GM18520 (cell line): ENCODE measurements at regions not wholly inside any gene's neighbourhood (a gene's known extent, or its start where the extent isn't known, plus 50 kb on each side); places are given as distances from the start of the nearest gene placed in this dataset.

ENCODE experiments used
- ATAC-seq: cut with Tn5 transposase; IDR thresholded peaks from one replicate; pipeline ENCODE4 v1.9.1; 2021; ENCODE audit not compliant: unreplicated experiment

DNA sequence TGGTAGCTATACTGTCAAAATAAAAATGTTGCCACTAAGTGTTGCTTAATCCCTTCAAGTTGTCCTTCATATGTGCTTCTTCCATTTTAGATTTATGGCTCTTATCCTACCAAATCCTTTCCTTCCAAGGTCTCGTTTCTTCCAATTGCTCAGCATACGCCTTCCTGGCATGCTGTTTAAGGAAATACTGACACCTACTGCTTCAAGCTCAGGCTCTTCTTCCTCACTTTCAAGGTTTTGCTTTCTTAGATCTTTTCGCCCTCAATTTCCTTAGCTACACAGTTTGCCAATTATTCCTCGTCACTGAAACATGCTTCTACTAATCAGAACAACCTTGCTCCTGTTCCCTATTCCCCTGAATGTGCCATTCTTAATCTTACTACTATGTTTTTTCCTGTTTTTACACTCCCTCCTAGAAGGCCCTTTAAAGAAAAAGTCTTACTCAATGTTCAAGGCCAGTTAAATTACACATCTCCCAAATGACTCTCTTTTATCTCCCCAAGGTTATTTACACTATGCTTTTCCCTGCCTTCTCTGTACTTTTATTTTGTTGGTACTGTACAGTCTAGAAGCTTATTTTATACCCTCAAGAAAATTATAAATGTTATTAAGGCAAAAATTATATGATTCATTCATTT, 343.1 kb downstream of the MZT1 start:
- ATAC-seq, result no peak

DNA sequence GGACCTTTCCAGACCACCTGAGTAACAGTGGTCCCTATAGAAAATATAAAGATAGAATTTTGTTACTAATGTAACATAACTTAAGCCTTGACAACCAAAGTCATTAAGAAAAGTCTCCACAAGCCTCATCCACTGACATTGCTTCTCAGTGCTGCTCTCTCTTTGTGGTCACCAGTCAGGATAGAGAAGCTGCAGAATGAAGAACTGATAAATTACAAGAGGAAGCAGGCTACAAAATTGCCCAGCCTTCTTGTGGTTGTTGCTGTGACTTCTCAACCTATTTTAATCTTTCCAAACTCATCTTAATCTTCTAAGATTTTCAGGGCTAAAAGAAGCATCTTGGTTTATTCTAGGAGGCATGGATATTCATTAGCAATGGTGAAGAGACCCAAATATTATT, 343.8 kb downstream of the MZT1 start:
- no peak for ATAC-seq

DNA sequence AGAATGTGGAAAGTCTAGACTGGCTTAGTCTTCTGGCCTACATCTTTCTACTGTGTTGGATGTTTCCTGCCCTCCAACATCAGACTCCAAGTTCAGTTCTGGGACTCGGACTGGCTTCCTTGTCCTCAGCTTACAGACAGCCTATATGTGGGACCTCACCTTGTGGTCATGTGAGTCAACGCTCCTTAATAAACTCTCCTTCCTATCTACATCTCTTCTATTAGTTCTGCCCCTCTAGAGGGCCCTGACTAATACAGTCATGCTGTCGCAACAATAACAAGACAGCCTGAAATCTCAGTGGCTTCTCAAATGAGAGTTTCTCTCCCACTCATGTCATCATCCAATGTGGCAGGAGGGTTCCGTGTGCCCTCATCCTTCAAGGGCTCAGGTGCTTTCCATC, 347.8 kb downstream of the MZT1 start:
- no peak for ATAC-seq

DNA sequence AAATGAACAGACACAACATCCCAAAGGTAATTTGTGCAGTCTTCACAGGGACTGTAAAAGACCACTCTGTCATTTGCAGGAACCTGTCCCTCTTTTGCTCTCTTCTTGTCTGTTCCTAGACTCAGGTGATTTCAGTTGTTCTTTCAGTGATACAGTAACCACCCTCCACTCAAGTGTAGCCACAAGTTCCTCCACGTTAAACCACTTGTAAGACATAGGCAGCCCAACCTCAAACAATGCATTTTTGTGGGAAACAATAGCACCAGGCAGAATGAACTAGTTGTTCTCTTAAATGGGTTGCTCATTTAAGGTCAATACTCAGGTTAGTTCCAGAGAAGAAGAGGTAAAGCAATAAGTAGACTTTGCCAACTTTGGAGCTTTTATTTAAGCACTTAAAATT, 359.4 kb downstream of the MZT1 start:
- no peak for ATAC-seq

DNA sequence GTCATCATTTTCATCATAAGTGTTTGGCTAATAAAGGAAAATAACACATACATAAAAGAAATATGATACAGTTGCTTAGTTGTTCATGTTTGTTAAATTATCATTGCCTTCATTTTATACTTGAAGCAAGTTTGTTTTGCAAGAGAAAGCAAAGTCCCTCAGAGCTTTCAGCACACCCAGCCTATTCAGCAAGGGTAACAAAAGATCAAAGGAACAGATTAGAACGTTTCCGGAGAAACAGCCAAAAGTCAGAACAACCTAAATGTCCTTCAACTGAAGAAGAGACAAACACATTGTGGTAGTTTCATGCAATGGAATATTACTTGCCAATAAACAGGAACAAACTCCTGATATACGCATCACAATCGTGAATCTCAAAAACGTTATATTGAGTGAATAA, 380.7 kb downstream of the MZT1 start:
- no peak for ATAC-seq

DNA sequence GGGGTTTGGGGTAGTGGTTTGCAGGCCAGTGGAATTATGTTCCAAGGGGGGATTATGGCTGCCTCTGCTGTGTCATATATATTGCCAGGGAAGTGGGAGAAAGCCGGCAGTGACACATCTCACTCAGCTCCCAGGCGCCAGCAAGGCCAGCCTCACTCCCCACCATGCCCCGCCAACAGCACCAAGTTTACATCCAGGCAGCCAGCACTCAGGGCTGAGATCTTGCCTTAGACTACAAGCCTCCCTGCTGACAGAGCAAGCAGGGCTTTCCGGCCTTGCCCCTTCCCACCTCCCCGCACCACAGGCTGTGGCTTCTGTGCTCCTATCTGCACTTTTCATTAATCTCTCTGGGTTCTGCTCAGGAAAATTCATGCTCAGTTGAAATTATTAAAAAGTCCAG, 385.1 kb downstream of the MZT1 start:
- no peak for ATAC-seq

DNA sequence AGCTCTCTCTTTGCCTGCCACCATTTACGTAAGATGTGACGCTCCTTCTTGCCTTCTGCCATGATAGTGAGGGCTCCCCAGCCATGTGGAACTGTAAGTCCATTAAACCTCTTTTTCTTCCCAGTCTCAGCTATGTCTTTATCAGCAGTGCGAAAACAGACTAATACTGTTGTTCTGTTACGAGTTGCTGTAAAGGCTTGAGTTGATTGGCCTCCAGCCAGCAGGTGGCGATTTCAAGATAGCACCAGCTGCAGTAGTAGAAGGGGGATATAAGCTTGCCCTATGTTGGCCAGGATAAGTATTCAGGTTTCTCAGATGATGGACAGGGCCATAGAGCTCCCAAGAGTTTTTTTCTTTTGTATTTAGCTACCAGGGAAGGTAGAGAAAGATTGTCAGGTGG, 385.5 kb downstream of the MZT1 start:
- no peak for ATAC-seq

DNA sequence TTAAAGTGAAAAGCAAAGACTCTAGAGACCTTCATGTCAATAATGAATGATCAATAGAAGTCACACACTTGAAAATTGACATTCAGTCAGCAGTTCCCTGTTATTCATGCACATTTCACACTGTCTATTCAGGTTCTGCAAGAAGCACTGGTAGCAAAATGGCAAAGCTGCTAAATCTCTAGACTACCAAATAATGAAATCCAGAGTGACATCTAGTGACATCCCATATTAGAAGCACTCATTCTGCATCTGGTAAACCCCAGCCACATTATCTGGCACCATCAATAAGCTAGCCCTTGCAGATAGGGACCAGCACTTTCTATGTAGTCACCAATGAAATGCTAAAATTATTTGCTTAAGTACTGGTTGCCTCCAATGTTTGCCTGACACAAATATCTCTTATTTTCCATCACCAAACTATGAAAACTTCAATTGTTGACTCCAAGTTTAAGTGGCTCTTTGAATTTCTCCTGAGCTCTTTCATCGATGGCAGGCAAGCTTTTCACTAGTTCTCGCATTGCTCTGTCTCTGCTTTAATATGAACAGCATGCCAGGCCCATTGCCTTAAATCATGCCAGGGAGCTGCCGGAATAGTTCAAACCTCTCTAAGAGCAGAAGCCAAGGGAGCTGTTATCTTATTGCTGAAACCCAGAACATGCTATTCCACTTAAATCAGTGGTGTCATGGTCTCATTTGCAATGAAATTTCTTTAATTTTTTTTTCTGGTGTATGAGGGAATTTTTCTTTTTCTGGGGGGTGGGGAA, 409.9 kb downstream of the MZT1 start:
- ATAC-seq, result no peak

DNA sequence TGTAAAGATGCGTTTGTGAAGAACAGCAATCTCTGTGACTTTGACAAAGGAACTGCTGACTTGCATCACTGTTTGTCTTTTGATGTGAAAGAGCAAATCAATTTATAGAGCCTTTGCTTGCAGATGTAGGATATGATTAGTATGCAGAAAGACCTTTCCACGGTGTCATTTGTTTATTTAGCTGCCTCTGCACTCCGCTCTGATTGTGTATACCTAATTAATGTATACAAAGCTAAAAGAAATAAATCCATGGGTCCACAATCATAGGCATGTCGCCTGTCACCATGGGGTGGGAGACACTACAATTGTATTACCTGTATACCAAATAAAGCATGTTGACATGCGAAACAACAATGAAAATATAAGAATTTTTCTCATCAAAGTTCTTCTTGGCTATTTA, 410.7 kb downstream of the MZT1 start:
- no peak for ATAC-seq

DNA sequence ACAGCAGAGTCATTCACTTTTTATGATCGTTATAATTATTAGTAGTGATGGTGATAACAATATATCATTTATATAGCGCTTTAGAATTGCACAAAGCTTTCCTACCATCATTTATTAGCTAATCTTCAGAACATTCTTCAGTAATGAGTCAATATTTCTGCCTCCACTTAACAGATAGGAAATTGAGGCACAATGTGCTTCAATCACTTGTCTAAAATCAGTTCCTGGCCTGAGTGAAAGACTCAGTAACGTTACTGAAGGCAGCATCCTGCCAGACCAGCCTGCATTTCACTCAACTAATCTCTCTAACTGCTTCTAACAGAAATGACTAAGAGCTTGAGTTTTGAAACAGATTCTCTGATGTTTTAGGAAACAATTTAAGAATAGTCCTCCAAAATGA, 412.1 kb downstream of the MZT1 start:
- ATAC-seq, result no peak

DNA sequence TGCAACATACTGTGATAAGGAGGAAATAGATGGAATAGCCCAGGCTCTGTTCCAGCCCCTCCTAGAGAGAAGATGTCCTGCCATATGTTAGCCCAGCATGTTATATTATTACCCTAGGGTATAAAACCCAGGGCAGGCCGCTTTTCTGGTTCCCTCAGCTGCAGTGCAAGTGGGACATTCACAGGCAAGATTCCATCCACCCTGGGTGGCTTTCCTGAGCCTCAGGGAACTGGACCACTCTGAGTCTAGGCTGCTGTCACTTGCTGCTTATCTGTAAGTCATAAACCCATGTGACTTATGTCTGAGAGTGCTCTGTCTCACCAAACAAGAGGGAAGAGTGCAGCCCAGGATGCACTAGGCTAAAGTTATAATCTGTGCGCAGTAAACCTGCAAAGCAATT, 413.2 kb downstream of the MZT1 start:
- ATAC-seq, result no peak

DNA sequence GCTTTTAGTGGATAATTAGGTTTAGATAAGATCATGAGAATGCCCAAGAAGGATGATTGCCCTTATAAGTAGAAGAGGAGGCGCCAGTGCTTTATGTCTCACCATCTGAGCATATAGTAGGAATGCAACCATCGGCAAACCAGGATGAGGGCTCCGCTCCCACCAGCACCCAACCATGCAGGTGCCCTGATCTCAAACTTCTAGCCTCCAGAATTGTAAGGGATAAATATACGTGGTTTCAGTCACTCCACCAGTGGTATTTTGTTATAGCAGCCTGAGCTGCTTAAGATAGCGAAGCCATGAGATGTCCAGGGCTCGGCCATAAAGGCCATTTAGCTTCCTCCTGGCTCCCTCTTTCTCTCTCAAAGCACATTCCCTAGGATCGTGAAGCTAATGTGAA, 413.9 kb downstream of the MZT1 start:
- ATAC-seq, result no peak

DNA sequence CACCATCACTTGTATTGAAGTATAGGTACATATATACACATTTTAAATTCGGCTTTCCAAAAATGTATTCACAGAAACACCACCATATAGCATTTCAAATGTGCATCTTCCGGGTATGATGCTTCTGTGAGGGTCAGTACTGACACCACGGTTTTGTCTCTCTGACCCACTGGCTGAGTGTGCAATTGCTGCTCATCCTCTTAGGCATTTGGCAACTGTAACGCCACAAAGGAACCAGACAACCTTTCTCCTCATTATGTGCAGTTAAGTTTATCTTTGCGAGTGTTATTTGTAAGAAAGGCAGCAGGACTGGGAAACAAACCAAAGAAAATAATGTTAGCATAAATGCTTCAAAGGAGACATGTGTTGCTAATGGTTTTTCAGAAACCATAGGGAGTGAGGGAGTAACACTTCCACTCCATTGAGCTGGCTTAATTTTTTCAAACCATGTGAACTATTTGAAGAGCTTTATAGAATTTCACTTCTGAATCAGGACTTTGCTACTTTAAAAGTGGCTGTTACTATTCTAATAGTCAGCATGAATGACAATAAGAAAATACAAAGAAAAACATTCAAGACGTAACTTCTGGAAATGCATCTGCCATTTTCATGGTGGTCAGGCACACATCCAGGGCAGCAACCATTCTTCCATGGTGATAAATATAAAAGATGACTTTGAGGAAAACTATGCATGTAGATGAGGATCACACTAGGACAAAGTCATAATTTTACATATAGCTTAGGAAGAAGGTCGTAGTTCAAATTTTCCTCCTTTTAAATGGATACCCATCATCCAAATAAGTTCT, 423.3 kb downstream of the MZT1 start:
- ATAC-seq, result no peak

DNA sequence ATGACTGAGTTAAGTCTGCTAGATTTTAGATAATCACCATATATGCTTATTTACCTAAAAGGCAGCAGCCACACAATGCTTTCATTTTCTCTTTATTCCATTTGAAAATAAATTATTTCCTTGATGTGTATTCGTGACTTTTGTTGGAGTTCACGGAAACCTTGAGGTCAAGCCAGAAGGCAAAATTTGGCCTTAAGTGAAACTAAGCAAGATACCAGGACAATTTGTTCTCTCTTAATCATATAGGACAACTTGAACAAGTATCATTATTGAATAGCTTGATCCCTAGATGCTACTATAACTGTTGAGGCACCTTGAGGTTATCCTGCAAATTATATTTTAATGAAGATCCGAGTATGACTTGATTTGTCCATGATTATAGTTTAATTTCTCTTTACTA, 429.2 kb upstream of the DACH1 start:
- no peak for ATAC-seq

DNA sequence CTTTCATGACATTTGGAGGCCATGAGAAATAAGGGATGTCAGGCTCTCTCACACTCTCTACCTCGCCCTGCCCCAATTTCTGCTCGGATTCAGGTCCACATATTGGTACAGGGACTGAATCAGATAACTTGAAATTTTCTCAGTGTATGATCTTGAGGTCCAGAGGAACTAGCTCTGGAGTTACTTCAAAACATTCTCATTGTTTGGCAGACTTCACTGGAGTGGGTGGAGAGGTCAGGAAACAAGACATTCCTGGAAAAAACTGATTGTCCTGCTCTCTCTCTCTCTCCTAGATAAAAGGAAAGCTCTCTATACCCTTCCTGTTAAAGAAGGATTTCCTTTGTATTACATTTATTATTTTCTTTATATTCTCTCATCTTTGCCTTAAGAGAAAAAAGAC, 428.1 kb upstream of the DACH1 start:
- ATAC-seq, result no peak

DNA sequence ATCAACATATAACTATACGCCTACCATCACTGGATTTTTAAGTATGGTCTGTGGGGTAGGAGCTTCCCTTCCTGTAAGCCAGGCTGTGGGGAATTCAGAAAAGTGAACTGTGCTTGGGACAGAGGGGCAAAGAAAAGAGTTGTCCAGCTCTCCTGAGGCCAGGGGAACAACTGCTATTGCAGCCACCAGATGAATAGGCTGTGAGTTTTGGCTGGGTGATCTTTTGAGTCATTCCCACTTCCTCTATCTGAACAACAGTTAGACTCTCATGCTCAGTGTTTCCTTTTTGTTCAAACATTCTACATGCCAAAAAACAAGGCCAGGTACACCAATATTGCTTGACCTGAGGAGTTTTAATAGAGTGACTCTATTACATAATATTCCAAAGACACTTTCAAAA, 426.2 kb upstream of the DACH1 start:
- ATAC-seq, result no peak

DNA sequence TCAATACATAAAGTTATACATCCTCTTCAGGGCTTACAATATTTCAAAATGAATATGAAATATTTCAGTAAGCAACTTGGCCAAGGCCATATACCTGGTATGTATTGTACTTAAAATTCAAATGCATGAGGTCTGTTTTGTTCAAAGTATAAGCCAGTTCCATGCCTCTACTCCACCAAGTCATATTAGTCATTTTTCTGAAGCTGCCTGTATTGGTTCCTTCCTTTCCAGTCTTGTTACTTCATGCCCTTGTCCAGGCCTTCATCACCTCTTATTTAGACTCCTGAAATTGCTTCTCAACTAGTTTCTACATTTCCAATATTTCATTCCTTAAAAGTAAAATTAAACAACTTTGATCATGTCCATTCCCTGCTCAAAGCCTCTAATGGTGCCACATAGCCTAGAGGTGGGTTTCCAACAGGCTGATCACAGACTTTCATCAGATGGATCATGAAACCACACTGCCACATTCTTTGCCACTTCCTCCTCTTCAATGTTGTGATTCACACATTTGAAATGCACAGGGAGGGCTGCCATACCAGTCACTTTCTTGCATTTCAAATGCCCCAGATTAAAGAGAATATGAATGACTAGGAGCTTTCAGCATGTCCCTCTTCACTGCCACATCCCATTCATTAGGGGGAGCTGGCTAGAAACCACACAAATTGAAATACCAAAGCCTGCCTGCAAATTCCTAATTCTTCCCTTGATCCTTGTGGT, 424.1 kb upstream of the DACH1 start:
- no peak for ATAC-seq

DNA sequence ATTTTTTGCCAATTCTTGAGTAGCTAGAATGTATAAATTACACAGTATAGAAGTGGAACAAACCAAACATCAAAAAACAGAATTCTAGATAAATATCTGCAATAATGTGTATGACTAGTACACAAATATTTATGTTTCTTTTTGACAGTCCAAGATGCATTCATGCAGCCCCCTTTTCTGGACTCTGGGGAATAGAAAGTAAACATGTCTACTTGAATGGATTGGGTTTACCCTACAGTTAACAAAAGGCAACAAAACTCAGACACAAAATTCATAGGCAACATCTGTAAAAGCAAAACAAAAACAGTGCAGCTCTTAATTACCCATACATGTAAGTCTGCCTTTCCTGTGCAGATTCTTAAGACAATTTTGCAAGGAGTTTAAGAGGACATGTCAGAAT, 419.4 kb upstream of the DACH1 start:
- no peak for ATAC-seq

DNA sequence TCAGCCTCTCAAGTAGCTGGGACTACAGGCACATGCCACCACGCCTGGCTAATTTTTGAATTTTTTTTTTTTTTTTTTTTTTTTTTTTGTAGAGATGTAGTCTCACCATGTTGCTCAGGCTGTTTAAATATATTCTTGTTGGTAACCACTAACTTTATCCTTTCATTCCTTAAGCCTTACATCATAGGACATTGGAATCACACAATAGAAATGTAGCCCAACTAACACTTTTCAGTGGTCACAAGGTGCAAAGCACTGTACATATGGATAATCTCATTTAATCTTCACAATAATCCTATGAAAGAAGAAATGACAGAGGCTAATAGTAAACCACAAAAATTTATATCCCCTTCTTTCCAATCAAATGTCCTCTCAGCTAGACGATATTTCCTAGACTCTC, 417.8 kb upstream of the DACH1 start:
- no peak for ATAC-seq

DNA sequence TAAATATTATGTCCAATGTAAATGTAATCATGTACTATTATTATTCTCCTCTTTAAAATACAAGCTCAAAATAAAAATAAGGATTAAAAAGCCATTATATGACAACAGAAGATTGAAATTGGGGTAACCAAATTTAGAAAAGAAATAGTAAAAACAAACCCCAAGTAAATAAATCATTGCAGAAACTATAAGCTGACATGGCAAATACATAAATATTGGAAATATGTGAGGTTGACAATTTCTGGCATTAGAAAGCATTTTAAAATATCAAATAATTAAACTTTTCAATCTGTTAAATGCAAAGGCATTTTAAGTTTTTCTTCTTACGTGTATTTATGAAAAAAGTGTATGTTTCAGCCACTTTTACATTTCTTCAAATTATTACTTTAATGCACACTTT, 394.7 kb upstream of the DACH1 start:
- ATAC-seq, result no peak

DNA sequence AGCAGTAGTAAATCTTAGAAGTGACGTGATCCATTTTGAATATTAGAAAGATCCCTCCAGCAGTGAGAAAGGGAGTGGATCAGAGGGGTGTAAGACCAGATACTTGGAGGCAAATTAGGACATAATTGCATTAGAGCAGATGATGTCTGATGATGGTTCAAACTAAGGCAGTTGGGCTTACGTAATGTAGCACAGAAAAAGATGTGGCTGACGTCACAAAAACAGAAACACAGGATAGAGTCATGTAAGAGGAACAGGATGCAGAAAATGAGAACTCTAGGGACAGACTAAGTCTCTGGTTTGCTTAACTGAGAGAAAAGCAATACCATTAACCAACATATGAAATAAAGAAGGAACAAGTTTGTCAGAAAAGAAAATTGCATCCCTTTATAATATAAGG, 392.5 kb upstream of the DACH1 start:
- ATAC-seq, result no peak
